Colonic mucosa (tissue), 4 donors: ENCODE measurements at regions not wholly inside any gene's neighbourhood (a gene's known extent, or its start where the extent isn't known, plus 50 kb on each side); places are given as distances from the start of the nearest gene placed in this dataset.
"Not testable (repeated sequence)": the region's sequence is repeated elsewhere in the genome, so short reads cannot be mapped to it uniquely, and the experiment has no call there.

Source experiments
- DNase-seq: peaks from one replicate; pipeline ENCODE4 v3.0.0-alpha.2; 2020
- H3K27ac ChIP-seq: fragments of 200-600 bp; one replicate; pipeline ENCODE4 v1.8.0; 2021
- H3K27me3 ChIP-seq: fragments of 200-600 bp; one replicate; pipeline ENCODE4 v1.8.0; 2021
- H3K36me3 ChIP-seq: fragments of 200-600 bp; one replicate; pipeline ENCODE4 v1.8.0; 2021
- H3K4me1 ChIP-seq: fragments of 200-600 bp; one replicate; pipeline ENCODE4 v1.8.0; 2021; ENCODE audit warnings: mild to moderate bottlenecking
- H3K4me3 ChIP-seq: fragments of 200-600 bp; one replicate; pipeline ENCODE4 v1.8.0; 2021
- H3K9ac ChIP-seq, 2 donors: one replicate each; pipeline ENCODE4 v1.7.0; 2013; ENCODE audit warnings: control low read depth in 2 of 2, low read depth in 2 of 2, low read length in 2 of 2
- H3K9me3 ChIP-seq: fragments of 200-600 bp; one replicate; pipeline ENCODE4 v1.8.0; 2021
- intact Hi-C: fragments of 100-400 bp; cut with DNase I; formaldehyde crosslinking; loops from one replicate; pipeline ENCODE4 v1.14.1; 2022
- TF ChIP-seq, protein P1 (sequence below): fragments of 200-600 bp; IDR thresholded peaks from one replicate; pipeline ENCODE4 v1.8.0; 2022; ENCODE audit warnings: antibody characterized with exemption, mild to moderate bottlenecking
- donor health status: healthy.
- donor health status: DM: no; HTN: no; CAD: no.
- donor health status: DM: no; HTN: no; CAD: no.

DNA sequence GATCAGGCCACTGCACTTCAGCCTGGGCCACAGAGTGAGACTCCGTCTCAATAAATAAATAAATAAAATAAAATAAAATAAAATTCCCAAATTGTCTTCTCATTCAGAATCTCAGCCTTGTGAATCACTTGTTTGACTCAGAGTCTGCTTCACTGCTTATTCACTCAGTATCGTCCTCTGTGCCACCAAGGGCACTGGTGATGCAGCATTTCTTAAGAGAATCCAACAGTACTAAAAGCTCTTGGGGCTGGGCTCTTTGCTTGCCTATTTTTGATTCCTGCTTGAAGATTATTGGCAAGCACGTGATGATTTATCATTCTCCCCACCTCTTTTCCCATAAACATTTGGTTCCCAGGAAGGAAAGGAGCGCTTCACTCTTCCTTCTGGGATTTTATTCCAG lies 54.8 kb upstream of the HMGB1 start:
- DNase-seq, result no peak
- no peak overlapping the region for H3K27ac ChIP-seq
- intact Hi-C loops, result no loop called here
- no peaks in the 10 kb centered on the region for H3K27me3 ChIP-seq
- H3K4me3 ChIP-seq, result no peak overlapping the region
- no peak overlapping the region for H3K9ac ChIP-seq
- H3K9me3 ChIP-seq, result no peaks in the 10 kb centered on the region
- H3K4me1 ChIP-seq, result no peaks in the 10 kb centered on the region
- TF ChIP-seq, protein P1, sequence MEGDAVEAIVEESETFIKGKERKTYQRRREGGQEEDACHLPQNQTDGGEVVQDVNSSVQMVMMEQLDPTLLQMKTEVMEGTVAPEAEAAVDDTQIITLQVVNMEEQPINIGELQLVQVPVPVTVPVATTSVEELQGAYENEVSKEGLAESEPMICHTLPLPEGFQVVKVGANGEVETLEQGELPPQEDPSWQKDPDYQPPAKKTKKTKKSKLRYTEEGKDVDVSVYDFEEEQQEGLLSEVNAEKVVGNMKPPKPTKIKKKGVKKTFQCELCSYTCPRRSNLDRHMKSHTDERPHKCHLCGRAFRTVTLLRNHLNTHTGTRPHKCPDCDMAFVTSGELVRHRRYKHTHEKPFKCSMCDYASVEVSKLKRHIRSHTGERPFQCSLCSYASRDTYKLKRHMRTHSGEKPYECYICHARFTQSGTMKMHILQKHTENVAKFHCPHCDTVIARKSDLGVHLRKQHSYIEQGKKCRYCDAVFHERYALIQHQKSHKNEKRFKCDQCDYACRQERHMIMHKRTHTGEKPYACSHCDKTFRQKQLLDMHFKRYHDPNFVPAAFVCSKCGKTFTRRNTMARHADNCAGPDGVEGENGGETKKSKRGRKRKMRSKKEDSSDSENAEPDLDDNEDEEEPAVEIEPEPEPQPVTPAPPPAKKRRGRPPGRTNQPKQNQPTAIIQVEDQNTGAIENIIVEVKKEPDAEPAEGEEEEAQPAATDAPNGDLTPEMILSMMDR, result no peak
- H3K36me3 ChIP-seq, result no peaks in the 10 kb centered on the region

DNA sequence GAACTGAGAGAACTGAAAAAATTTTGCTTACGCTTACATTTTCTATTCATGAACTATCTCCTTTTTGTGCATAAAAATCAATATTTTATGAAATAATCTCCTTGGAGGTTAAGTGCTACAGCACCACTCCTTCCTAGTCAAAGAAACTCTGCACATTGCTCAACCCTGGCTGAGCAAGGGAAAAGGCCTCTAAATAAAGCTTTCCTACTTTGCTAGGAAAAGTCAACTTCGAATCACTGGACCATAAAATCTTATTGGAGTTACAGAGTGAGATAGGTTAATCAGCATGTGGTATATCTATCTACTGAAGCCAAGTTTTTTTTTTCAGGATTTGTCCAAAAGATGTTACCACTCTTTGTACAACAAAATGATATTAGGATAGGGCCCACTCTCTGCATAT lies 57.5 kb upstream of the HMGB1 start:
- no peak for DNase-seq
- intact Hi-C loops, result no loop called here
- H3K27me3 ChIP-seq, result no peaks in the 10 kb centered on the region

DNA sequence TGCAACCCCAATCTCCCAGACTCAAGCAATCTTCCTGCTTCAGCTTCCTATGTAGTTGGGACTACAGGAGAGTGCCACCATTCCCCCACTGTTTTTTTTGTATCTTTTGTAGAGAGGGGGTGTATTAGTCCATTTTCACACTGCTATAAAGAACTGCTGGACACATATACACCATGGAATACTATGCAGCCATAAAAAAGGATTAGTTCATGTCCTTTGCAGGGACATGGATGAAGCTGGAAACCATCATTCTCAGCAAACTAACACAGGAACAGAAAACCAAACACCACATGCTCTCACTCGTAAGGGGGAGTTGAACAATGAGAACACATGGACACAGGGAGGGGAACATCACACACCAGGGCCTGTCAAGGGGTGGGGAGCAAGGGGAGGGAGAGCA lies 58.1 kb upstream of the HMGB1 start:
- H3K27me3 ChIP-seq, H3K4me3 ChIP-seq, H3K36me3 ChIP-seq, intact Hi-C loops, H3K27ac ChIP-seq, DNase-seq, H3K9me3 ChIP-seq, H3K9ac ChIP-seq, H3K4me1 ChIP-seq: not testable (repeated sequence)

More for the DNA sequence above, 57.5 kb upstream of the HMGB1 start:
- no peaks in the 10 kb centered on the region for H3K9me3 ChIP-seq
- no peak overlapping the region for H3K27ac ChIP-seq
- no peaks in the 10 kb centered on the region for H3K36me3 ChIP-seq
- TF ChIP-seq, protein P1, result no peak
- no peaks in the 10 kb centered on the region for H3K4me1 ChIP-seq
- H3K4me3 ChIP-seq, result no peak overlapping the region
- H3K9ac ChIP-seq, result no peak overlapping the region

DNA sequence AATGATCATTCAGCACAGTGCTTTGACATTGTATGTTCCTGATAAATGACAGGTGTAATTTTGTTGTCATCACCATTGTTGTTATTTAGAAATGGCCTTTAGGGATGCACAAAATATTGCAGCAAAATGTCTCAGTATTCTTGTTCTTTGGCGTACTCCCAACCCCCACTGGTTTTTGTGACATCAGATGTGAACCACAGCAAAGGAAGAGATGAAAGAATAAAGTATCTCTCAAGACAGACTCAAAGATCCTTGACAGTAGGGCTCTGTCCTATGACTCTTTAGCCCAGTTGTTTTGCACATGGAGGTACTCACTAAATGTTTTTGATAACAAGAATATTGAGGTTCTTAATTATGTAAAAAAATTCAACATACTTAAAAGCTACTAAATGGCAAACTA lies 59.5 kb upstream of the HMGB1 start:
- H3K27me3 ChIP-seq, H3K4me1 ChIP-seq, H3K36me3 ChIP-seq, H3K9me3 ChIP-seq, H3K27ac ChIP-seq, H3K9ac ChIP-seq, intact Hi-C loops, DNase-seq, H3K4me3 ChIP-seq: not testable (repeated sequence)

DNA sequence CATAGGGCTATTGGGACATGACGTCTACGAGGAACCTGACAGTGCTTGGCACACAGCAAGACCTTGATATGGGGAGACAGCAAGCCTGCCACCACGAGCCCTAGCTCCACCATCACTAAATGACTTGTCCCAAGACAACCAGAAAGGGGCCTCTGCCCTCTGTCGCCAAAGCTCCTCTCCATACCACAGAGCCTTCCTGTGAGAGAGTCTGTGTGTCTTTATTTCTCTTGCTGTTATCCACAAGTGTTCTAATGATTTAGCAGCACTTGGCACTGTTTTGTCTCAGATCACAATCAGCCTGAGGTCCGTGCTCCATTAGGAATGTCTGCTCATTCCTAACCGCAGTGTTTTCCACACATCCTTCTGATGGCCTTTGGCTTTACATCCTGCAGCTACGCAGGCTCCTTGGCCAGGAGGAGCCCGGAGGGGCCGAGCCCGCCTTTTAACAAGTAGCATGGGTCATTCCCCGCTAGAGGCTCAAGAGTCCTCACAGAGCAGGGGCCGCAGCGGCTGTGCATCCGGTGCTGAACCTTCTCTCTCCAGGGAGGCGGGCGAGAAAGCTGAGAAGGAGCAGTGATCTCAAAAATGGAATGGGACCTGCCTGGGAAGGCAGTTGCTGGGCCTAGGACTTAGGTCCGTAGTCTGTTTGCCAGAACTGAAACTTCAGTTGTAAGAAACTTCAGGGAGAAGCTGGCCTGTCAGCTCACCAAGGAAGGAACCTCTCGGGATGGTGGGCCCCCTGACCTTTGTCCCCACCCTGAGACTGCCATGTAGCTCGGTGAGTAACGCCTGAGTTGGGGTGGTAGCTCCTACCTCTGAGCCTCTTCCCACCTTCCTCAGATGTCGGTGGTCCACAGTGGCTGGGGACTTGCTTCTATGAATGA lies 61.1 kb upstream of the HMGB1 start:
- Histone ChIP-seq H3K27ac (no peak overlapping the region), H3K27me3 (no peaks in the 10 kb centered on the region), H3K4me3 (no peak overlapping the region), H3K9ac (no peak overlapping the region), H3K9me3 (no peaks in the 10 kb centered on the region), H3K4me1 (no peaks in the 10 kb centered on the region), H3K36me3 (no peaks in the 10 kb centered on the region)
- TF ChIP-seq, protein P1, result no peak
- intact Hi-C loops, result no loop called here
- no peak for DNase-seq

DNA sequence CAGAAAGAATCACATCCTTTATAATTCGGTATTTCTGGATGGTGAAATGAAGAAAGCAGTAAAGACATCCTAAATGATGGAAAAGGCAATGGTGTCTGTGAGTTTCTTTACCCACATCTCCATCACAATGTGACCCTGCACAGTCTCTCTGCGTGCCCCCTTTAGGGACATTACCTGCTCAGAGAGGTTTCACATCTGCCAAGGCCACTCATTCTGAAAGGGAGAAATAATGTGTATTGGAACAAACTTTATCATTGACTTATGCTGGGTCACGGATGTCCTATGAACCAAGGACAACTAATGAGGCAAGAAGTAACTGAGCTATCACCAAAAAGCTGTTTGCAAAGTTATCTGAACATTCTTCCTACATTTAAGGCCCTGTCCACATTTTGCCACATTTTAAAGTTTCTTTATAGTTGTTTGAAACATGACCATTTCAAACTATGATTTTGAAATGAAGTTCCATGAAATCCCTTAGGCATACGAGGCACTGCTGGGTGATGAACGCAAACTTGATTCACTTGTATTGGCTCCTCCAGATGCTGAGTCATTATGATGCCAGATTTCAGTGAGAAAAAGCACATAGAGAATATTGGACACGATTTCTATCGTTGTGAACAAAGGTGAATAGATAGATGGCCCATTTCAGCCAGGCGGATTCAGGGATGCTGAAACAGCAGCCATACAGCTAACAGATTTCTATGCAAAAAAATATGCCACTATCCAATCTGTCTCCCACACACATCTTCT lies 63.5 kb upstream of the HMGB1 start:
- H3K9me3 ChIP-seq, result no peaks in the 10 kb centered on the region
- intact Hi-C loops, result no loop called here
- DNase-seq, result no peak
- H3K4me3 ChIP-seq, result no peak overlapping the region
- H3K9ac ChIP-seq, result no peak overlapping the region
- H3K27me3 ChIP-seq, result no peaks in the 10 kb centered on the region
- H3K36me3 ChIP-seq, result no peaks in the 10 kb centered on the region
- H3K27ac ChIP-seq, result no peak overlapping the region
- TF ChIP-seq, protein P1, result no peak
- no peaks in the 10 kb centered on the region for H3K4me1 ChIP-seq
